ENCODE measurements at regions not wholly inside any gene's neighbourhood (a gene's known extent, or its start where the extent isn't known, plus 50 kb on each side); places are given as distances from the start of the nearest gene placed in this dataset.
A peak's percentile ranks its signal among the peaks of the same experiment; 100 is the strongest.

- no peak for DNase-seq
Observed at GRCh38 chr5:40347981-40348725, 331.6 kb upstream of the PTGER4 start.

GRCh38 chr5:40346901-40347300, 332.8 kb upstream of the PTGER4 start:
- DNase-seq, result no peak

- DNase-seq, result peak in 1 of 5 donors; percentile 86
Observed at GRCh38 chr5:40338434-40338833, 341.3 kb upstream of the PTGER4 start.

GRCh38 chr5:40334242-40334635, 345.5 kb upstream of the PTGER4 start:
- DNase-seq, result no peak

- peak in 1 of 5 donors; percentile 89 for DNase-seq
Observed at GRCh38 chr5:40333459-40334241, 346.1 kb upstream of the PTGER4 start.

- no peak for DNase-seq
Observed at GRCh38 chr5:40332970-40333369, 346.7 kb upstream of the PTGER4 start.

- no peak for DNase-seq
Observed at GRCh38 chr5:40331616-40332015, 348.1 kb upstream of the PTGER4 start.

- no peak for DNase-seq
Observed at GRCh38 chr5:40321514-40321913, 358.2 kb upstream of the PTGER4 start.

- DNase-seq, result no peak
Observed at GRCh38 chr5:40318395-40318794, 361.3 kb upstream of the PTGER4 start.

GRCh38 chr5:40317023-40317422, 362.7 kb upstream of the PTGER4 start:
- no peak for DNase-seq

GRCh38 chr5:40315126-40315525, 364.6 kb upstream of the PTGER4 start:
- no peak for DNase-seq

- no peak for DNase-seq
Observed at GRCh38 chr5:40314275-40314674, 365.4 kb upstream of the PTGER4 start.

GRCh38 chr5:40312205-40312604, 367.5 kb upstream of the PTGER4 start:
- DNase-seq, result no peak

- DNase-seq, result no peak
Observed at GRCh38 chr5:40309851-40310250, 369.9 kb upstream of the PTGER4 start.

GRCh38 chr5:40308867-40309266, 370.8 kb upstream of the PTGER4 start:
- no peak for DNase-seq

- DNase-seq, result peak in 1 of 5 donors; percentile 63
Observed at GRCh38 chr5:40307920-40308319, 371.8 kb upstream of the PTGER4 start.

GRCh38 chr5:40306869-40307487, 372.7 kb upstream of the PTGER4 start:
- DNase-seq, result no peak

GRCh38 chr5:40292006-40292405, 387.7 kb upstream of the PTGER4 start:
- no peak for DNase-seq

GRCh38 chr5:40291338-40291737, 388.4 kb upstream of the PTGER4 start:
- no peak for DNase-seq

GRCh38 chr5:40288800-40289485, 390.8 kb upstream of the PTGER4 start:
- no peak for DNase-seq

- DNase-seq, result no peak
Observed at GRCh38 chr5:40284863-40285262, 394.9 kb upstream of the PTGER4 start.

GRCh38 chr5:40278881-40279280, 400.8 kb upstream of the PTGER4 start:
- DNase-seq, result no peak

Data from T-helper 1 cell (primary cell).